ENCODE measurements at regions not wholly inside any gene's neighbourhood (a gene's known extent, or its start where the extent isn't known, plus 50 kb on each side); places are given as distances from the start of the nearest gene placed in this dataset.

DNA sequence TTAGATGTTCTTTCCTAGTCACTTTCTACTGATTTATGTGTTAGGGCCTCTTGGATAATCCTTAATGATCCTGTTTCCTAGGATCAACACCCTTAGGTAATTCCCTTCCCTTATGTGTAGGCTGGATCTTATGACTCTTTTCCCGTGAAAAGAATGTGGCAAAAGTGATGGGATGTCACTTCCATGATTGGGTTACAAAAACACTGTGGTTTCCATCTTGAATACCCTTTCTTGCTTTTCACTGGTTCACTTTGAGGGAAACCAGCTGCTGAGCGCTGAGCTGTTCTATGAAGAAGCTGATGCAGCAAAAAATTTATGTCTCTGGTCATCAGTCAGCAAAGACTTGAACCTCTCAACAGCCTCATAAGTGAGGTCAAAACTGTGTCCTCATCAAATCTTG is 609.4 kb downstream of the OLFM4 start:
- Mint-ChIP-seq H3K27ac (no peak overlapping the region), H3K4me1 (ENCODE audit: low read depth) (peaks cover 10% of the 10 kb centered on the region), H3K4me3 (ENCODE audit: low read depth) (no peak overlapping the region), H3K27me3 (no peaks in the 10 kb centered on the region), H3K9me3 (ENCODE audit: low read depth) (no peaks in the 10 kb centered on the region), H3K36me3 (ENCODE audit: insufficient read depth) (no peaks in the 10 kb centered on the region)
- TF ChIP-seq, protein P1, sequence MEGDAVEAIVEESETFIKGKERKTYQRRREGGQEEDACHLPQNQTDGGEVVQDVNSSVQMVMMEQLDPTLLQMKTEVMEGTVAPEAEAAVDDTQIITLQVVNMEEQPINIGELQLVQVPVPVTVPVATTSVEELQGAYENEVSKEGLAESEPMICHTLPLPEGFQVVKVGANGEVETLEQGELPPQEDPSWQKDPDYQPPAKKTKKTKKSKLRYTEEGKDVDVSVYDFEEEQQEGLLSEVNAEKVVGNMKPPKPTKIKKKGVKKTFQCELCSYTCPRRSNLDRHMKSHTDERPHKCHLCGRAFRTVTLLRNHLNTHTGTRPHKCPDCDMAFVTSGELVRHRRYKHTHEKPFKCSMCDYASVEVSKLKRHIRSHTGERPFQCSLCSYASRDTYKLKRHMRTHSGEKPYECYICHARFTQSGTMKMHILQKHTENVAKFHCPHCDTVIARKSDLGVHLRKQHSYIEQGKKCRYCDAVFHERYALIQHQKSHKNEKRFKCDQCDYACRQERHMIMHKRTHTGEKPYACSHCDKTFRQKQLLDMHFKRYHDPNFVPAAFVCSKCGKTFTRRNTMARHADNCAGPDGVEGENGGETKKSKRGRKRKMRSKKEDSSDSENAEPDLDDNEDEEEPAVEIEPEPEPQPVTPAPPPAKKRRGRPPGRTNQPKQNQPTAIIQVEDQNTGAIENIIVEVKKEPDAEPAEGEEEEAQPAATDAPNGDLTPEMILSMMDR (IDR thresholded peaks at IDR 0.05; ENCODE audit: unreplicated experiment), result no peak
- no peak for DNase-seq (ENCODE audit: low spot score, unreplicated experiment)

DNA sequence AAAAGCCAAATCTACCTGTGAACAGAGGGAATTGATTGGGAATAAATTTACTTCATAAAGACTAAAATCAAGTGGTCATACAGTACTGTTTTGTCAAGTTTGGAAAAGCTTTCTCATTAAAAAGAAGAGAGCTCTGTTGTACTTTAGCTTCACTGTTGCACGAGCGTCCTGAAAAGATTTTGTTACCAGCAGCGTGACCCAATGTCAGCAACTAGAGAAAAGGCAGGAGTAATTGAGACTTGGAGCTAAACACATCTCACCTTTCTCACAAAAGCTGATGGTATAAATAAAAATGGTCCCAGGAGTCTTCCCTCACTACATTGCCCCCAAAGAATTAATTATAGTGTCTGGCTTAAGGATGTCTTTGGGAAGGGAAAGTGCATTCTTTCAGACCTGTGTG is 613.7 kb downstream of the OLFM4 start:
- Mint-ChIP-seq H3K4me1 (ENCODE audit: low read depth) (peaks cover 19% of the 10 kb centered on the region), H3K4me3 (ENCODE audit: low read depth) (no peak overlapping the region), H3K27ac (no peak overlapping the region), H3K27me3 (no peaks in the 10 kb centered on the region), H3K9me3 (ENCODE audit: low read depth) (no peaks in the 10 kb centered on the region), H3K36me3 (ENCODE audit: insufficient read depth) (no peaks in the 10 kb centered on the region)
- no peak for DNase-seq (ENCODE audit: low spot score, unreplicated experiment)
- TF ChIP-seq, protein P1 (IDR thresholded peaks at IDR 0.05; ENCODE audit: unreplicated experiment), result no peak

DNA sequence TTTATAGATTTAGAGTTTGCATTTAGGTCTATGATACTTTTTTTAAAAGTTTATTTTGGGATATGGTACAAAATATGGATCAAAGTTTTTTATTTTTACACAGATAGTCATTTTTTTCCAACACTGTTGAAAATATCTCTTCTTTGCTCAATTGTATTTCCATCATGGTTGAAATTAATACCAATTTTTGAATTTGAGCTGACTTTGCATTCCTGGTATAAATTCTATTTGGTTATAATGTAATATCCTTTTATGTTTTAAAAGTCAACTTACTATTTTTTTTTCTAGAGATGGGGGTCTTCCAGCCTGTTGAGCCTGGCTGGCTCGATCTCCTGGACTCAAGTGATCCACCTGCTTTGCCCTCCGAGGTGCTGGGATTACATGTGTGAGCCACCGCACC is 620.1 kb downstream of the OLFM4 start:
- H3K27ac Mint-ChIP-seq, result no peak overlapping the region
- H3K4me1 Mint-ChIP-seq (ENCODE audit: low read depth), result peaks cover 5% of the 10 kb centered on the region
- H3K4me3 Mint-ChIP-seq (ENCODE audit: low read depth), result no peak overlapping the region
- H3K9me3 Mint-ChIP-seq (ENCODE audit: low read depth), result no peaks in the 10 kb centered on the region
- no peak for DNase-seq (ENCODE audit: low spot score, unreplicated experiment)
- TF ChIP-seq, protein P1 (IDR thresholded peaks at IDR 0.05; ENCODE audit: unreplicated experiment), result no peak
- H3K36me3 Mint-ChIP-seq (ENCODE audit: insufficient read depth), result no peaks in the 10 kb centered on the region
- H3K27me3 Mint-ChIP-seq, result no peaks in the 10 kb centered on the region

DNA sequence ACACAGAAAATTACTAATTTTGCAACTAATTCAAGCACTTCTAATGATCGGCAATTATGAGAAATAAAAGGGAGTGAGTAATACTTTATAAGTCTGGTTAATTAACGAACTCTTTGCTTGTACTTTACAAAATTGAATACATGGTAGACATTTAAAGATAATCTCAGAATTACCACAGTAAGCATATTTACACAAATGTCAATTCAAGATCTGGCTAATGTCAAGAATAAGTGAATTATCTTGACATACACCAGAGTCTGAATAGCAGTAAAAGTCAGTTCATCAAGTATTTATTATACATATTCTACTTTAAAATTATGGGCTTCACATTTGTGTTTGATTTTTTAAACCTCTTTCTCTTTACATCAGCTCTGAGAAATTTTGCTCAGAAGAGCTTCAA is 643.4 kb downstream of the OLFM4 start:
- H3K9me3 Mint-ChIP-seq (ENCODE audit: low read depth), result no peaks in the 10 kb centered on the region
- no peak overlapping the region for H3K4me3 Mint-ChIP-seq (ENCODE audit: low read depth)
- H3K27me3 Mint-ChIP-seq, result no peaks in the 10 kb centered on the region
- no peak overlapping the region for H3K27ac Mint-ChIP-seq
- H3K4me1 Mint-ChIP-seq (ENCODE audit: low read depth), result peaks cover 4% of the 10 kb centered on the region
- DNase-seq (ENCODE audit: low spot score, unreplicated experiment), result no peak
- TF ChIP-seq, protein P1 (IDR thresholded peaks at IDR 0.05; ENCODE audit: unreplicated experiment), result no peak
- no peaks in the 10 kb centered on the region for H3K36me3 Mint-ChIP-seq (ENCODE audit: insufficient read depth)

DNA sequence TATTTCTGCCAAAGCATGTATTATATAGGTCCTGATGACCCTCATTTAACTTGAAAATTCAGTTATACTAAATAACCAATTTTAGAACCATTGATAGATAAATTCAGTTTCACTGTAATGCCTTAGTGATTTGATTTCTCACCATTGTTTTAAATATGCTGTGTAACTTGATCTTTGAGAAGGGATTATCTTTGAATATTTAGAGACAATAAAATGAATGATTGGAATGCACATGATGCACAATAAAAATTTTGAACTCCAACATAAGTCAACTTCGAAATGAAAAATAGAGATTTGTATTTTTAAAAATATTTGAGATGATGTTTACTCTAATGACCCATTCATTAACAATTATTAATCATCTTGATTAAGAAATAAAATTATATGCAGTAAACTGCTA is 654.5 kb downstream of the OLFM4 start:
- Mint-ChIP-seq H3K27ac (no peak overlapping the region), H3K27me3 (no peaks in the 10 kb centered on the region), H3K36me3 (ENCODE audit: insufficient read depth) (no peaks in the 10 kb centered on the region), H3K4me1 (ENCODE audit: low read depth) (no peaks in the 10 kb centered on the region), H3K4me3 (ENCODE audit: low read depth) (no peak overlapping the region), H3K9me3 (ENCODE audit: low read depth) (peaks cover 4% of the 10 kb centered on the region)
- DNase-seq (ENCODE audit: low spot score, unreplicated experiment), result no peak
- TF ChIP-seq, protein P1 (IDR thresholded peaks at IDR 0.05; ENCODE audit: unreplicated experiment), result no peak
